ENCODE measurements at regions not wholly inside any gene's neighbourhood (a gene's known extent, or its start where the extent isn't known, plus 50 kb on each side); places are given as distances from the start of the nearest gene placed in this dataset.
"Not testable (repeated sequence)": the region's sequence is repeated elsewhere in the genome, so short reads cannot be mapped to it uniquely, and the experiment has no call there.

DNA sequence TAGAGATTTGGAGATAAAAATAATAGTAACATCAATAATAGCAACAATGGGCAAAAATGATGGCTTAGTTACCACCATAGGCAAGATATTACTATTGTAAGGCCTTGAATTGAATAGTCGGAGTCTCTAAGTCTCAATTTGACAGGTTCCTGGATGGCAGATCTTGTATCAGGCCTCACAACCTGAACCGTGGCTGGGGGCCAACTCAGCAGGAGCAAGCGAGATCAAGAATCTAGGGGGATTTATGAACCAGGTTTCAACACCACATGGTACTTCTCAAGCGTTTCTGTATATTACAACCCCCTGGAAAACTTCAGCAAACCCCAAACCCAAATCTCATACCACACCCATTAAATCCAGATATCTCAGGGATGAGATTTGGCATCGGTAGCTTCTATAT, 573.8 kb downstream of the LIG4 start:
- no peak for DNase-seq

DNA sequence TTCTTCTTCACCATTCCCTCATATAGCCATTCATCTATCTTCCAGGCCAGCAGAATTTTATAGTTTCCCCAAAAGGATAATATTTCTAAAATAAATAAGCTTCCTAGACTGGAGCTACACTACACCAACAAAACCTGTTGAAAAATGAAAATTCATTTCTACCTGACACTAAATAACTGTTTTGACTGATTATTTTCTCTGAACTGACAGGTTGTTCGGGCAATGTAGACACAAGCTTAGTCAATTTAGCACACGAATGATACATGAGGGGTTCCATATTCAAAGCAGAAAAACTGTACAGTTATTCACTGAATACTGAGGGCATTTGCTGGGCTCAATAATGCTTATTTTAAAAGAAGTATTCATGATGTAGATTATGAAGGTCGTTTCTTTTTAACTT, 589.7 kb downstream of the LIG4 start:
- no peak for DNase-seq

DNA sequence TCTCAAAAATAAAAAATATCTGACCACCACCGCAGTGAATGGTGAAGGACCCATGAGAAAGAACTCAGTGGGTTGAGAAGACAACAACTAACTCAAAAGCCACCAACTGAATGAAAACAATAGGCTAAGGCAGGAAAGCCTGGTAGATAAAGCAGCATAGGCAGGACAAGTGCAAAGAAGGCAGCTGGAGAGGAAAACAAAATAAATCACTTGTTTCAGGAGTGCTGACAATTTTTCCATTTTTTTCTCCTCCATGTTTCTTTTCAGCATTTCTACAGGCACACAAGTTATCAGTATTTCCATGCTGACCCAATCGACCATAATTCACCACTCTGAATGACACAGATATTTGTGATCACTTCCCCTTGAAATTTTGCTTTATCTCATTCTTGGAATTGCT, 597.8 kb downstream of the LIG4 start:
- no peak for DNase-seq

DNA sequence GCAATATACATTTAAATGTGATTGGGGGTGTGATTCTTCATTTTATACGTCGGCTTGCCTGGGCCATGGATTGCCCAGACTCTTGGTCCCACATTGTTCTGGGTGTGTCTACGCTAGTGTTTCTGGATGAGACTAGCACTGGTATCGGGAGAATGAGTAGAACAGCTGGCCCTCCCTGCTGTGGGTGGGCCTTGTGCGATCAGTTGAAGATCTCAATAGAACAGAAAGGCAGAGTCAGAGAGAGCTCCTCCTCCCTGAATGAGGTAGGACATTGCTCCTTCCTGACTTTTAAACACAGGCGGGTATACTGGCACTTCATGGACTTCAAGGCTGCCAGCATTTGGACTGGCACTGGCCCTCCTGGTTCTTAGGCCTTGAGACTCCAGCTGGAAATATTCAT, 603.0 kb downstream of the LIG4 start:
- DNase-seq, result no peak

DNA sequence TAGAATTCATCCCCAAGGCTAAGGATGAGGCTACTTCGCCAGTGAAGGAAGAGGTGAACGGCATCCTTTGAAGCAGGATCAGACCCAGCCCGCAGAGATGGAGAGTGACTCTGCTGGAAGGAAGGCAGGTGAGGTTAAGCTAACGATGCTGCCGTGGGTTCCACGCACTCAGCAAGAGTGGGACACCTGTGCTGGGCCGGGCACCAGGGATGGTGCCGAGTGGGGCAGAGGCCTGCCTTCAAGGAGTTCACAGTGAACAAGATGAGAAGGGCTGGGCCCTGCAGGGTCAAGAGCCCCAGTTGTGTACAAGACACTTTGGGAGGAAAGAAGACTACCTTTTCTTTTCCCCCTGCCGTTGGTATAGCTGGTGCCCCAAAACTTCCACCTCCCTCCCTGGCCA, 606.6 kb downstream of the LIG4 start:
- no peak for DNase-seq

DNA sequence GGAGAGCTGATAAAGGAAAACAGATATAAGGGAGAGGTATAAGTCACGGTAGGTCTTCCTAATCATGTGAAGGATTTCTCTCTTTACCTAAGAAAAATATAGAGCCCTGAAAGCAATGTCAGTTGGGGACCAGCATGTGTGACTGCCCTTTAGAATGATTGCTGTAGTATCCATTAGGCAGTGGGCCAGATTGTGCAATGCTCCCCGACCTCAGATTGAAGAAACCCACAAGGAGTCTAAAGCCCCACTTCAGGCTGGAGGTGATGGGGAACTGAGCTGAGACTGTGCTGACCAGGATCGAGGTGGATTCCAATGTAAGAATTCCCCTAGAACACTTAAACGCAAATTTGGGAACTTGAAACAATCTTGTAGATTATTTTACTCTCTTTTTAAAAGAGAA, 614.4 kb downstream of the LIG4 start:
- DNase-seq, result no peak

DNA sequence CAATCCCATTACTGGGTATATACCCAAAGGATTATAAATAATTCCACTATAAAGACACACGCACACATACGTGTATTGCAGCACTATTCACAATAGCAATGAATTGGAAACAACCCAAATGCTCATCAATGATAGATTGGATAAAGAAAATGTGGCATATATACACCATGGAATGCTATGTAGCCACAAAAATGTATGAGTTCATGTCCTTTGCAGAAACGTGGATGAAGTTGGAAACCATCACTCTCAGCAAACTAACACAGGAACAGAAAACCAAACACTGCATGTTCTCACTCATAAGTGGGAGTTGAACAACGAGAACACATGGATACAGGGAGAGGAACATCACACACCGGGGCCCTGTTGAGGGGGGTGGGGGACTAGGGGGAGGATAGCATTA, 619.0 kb downstream of the LIG4 start:
- DNase-seq, result not testable (repeated sequence)

DNA sequence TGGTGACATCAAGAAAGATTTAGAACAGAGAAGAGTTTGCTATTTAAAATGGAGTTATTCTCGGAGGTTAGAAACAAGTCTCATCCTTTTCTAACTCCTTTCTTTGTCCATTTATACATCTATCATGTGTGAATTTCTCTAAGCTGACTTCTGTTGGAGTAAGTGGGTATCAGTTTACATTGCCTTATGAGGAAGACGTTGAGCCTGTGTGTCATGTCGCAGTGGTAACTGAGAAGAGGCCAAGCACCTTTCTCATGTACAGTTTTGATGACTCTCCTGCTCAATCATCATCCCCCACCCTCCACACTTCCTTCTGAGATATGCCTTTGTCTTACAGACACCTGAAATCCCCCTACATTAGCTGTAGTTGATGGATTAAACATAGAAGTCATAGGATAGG, 624.8 kb downstream of the LIG4 start:
- DNase-seq, result no peak

DNA sequence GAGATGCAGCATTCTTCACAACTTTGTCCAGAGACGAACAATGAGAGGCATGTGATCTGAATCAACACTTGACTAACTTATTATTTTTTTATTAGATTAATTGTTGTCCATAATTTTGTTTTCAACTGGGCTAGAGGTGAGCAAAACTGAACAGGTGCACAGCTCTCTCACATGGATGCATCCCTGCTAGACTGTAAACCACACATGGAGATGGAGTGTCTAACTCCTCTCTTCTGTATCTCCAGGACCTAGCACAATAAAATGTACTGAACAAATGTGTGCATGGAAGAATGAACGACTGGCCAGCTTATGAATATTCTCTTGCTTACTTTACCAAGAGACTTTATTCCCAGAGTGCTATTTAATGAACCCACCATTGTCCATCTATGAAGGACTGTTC, 627.7 kb downstream of the LIG4 start:
- DNase-seq, result no peak

DNA sequence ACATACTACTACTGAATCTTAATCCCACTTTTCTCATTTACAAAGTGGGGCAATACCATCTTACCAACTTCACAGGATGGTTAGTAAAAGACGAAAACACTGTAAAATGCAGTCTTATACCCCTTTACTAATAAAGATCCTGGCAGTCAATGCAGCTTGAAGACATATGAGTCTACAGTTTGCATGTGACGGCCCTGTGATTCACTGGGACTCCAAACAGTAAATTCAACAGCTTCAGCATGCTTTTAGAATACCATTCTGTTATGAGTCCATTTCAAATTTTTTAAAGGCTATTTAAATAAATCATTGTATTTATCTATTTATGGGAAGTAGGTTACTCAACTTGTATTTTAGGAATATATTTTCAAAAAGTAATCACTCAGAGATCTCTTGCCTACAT, 629.1 kb downstream of the LIG4 start:
- no peak for DNase-seq

DNA sequence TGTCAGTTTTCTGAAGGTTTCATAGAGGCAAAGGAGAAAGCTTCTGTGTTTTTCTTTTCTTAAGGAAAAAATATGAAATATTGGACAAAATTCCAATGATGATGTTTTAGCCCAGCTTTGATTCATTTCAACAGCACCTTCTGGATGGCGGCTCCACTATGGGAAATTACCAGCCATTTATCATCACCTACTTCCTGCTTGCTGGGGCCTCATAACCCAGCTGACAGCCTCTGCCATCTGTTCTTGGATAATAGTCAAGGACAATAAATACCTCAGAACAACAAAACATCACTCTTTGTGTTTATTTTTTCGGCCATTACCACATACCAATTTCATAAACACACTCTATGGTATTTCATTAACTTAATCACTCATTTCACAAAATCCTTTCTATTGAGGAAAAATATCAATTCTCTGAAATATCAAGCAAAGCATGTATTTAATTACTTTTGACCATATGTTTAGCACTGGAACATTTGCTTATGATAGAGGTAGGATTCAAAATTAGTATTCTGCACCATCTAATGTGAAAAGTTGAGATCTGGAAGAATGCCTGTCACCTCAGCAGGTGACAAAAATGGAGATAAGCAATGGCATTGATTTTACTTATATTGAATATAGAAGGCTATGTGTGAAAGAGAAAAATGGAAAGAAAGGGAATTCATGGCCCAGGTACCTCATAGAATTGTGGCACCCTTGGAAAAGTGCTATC, 629.7 kb downstream of the LIG4 start:
- no peak for DNase-seq

DNA sequence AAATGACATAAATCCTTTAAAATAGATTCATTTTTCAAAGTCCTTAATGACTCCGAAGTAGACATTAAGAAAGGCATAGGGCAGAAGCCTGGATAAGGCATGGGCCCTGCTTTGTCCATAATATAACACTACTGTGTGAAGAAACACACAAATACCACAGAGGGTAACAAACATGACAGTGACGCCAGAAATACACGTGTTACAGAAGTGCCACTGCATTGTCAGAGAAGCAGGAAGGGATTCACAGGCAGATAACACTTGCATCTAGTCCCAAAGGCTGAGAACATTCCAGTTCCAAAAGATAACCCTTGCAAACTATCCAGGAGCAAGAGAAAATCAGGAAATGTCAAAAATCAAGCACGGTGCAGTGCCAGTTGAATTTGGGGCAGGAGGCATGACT, 633.2 kb downstream of the LIG4 start:
- no peak for DNase-seq

DNA sequence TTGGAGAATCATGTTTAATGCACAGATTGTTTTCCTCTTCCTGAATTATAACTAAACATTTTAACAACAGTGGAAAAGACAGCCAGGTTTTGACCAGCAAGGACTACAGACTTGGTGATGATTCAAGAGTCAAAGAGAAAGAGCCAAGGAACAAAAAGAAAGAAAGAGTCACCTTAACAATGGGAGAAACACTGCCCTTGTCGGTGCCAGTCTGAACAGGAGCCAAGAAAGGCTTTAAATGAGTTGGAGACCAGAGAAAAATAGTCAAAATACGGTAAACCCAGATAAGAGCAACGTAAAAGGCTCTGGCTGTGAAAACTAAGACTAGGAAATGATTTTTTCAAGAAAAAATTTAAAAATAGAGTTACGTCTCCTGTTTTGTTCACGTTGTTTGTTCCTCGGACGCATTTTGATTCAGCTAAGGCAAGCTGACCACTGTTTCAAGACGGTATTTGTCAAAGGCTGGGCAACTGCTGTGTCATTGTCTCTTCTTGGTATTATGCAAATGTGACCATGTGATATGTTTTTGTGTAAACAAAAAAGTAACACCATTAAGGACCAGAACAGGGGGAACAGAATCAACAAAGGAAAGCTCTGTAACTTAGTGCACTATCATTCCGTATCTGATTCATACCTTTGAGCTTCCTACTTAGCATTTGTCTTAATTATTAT, 634.5 kb downstream of the LIG4 start:
- no peak for DNase-seq

DNA sequence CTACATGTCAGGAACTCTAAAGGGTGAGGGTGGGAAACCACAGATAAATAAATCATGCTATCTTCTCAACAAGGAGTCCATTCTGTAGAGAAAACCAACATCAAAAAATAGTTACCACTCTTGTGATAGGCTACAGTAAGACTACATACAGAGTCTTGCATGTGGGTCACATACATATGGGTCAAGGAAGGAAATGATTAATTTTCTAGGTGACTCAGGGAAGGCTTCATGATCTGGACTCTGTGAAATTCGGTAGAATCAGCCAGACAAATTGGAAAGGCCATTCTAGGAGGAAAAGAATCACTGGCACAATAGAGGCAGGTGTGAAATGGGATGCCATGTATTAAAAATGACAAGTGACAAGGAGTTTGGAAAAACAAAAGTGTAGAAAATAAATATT, 638.9 kb downstream of the LIG4 start:
- DNase-seq, result no peak

DNA sequence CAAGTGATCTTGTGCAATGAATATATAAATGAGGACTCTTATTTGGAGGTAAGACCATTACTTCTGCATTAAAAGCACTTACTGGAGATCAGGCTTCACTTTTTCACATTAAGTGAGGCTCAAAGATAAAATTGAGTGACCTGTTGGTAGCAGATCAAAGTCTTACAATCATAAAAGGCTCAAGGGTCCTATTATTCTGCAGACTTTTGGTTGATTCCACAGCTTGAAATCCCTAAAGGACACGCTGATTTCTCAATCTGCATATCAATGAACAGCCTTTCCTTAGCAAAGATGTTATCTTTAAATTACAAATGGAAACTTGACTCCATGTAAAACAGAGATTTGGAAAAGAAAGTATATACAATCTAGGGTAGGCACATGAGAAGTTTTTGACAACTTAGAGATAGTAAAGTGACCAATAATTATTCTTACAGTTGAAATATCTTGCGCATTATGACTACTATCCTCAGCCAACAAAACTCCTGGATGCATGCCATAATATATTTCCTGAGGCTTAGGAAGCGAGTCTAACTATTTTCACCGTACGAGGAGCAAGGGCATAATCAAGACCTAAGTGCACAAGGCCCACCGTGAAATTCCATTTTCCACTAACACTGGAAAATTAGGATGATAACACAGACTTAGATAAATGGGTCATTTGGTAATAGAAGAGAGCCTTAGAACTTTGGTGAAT, 640.7 kb downstream of the LIG4 start:
- DNase-seq, result no peak

DNA sequence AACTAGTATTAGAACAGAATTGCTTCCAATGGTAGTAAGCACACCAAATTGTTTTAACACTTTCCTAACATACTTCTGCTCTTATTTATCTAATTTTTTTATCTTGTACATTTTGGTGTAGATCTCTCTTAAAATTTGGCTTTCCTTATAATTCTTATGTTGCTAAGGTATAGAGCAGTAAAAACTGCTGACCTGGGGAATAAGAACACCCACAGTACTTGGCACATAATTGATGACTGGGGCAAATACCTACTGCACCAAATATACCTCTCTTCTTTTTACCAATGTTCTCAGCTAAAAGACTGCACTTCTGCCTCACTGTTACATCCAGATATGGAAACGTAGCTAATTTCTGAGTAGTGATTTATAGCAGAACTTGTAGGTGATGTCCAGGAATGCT, 642.2 kb downstream of the LIG4 start:
- DNase-seq, result no peak

DNA sequence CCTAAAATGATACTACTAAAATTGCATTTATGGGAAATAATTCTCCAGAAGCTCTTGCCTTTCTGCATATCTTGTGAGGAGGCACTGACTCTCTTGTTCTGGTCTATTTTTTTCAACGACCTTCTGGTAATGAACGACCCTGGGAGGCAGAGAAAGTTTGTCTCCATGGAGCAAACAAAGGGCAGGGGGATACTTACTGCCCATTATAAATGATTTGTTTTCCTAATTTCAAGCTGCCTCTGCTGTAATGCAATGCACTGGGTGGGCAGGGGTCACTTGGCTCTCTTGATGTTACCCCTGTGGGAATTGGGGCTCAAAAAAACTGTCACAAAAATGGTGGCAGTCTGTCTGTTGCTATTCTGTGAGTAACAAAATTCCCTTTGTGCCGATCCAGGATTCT, 643.2 kb downstream of the LIG4 start:
- no peak for DNase-seq

DNA sequence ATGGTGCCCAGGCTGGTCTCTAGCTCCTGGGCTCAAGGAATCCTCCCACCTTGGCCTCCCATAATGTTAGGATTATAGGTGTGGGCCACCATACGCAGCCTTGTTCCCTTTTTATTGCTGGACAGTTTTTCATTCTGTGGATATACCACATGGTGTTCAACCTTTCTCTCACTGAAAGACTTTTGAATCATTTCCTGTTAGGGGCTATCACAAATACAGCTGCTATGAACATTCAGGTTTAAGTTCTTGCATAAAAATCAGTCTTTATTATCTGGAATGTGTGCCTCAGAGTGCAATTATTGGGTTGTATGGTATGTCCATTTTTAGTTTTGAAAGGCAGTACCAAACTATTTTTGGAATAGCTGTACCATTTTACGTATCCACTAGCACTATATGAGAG, 647.2 kb downstream of the LIG4 start:
- DNase-seq, result no peak

DNA sequence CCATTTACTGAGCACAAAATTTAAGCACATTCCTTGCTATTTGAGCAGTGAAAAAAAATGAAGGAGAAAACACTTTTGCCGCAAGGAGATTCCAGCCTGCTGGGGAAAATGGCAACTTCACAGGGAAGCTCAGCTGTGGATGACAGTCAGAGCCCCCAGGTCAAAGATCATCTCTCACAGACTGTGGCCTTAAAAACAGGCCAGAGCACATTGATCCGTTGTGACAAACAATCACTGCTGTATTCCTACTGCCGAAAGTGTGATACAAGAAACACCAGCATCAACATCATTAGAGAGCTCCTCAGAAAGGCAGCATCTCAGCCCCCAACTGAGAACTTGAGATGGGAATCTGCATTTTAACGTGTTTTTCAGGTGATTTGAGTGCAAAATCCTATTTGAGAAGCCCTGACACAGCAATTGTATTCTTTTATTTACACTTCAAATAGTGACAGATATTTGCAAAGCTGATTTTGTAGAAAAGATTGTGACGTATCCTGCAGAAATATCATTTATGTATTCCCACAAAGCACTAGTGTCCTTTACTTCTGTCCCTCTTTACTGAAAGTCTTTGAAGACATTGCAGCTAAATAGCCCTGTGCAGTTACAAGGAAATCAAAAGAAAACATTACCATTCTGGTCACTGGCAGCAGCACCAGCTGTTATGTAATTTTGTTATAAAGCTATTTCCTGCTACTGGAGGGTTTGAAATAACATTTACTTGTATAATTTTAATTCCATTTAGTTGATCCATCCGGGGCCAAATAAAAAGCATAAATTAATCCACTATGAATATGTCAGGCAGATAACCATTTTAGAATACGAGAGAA, 652.0 kb downstream of the LIG4 start:
- DNase-seq, result no peak

DNA sequence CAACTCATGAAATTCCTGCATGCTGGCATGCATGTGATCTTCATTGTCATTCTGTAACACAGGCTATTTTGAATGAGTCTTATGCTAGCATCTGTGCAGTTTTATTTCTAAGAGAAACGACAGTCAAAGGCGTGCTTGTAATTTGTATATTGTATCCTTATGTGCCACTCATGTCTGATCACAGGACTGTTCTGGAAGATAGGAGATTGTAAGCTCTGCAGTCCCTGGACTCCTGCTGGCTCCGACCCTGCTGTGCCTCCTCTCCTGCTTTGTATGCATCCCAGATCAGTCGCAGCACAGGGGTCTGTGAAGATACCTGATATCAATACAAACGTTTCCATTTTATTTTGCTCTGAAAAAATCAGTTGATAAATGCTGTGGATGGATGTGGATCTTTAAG, 653.1 kb downstream of the LIG4 start:
- no peak for DNase-seq

DNA sequence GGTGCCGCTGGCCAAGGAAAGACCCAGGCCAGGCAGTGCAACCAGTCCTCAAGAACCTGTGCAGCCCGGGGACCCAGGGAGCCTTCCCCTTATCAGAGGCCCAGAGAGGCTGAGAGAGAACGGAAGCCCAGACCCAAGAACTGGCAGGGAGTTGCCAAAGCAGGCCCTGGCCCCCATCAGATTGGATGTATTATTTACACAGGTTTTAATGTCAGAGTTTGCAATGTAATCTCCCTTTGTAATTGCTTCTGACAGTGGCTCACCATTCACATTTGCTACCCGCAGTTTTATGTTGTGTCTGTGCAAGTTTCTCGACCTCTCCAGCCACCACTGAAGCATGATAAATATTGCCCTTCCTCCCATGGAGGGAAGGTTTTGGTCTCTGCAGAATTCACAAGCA, 660.9 kb downstream of the LIG4 start:
- no peak for DNase-seq

DNA sequence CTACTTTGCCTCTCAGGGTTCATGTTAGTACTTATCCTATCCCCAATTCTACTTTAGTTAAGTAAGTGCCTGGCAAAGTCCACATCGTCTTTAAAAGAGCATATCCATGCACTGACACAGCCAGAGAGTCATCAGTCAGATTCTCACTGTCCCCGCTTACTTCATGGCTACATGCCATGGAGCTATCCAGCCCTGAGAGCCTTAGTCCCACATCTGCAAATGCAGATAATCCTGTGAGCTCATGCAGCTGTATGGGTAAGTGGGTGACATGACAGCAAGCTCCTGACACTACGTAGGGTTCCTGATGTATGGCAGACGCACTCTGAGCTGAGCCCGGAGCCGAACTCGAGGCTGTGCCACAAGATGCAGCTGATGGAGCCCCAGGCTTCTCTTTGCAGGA, 661.5 kb downstream of the LIG4 start:
- no peak for DNase-seq

DNA sequence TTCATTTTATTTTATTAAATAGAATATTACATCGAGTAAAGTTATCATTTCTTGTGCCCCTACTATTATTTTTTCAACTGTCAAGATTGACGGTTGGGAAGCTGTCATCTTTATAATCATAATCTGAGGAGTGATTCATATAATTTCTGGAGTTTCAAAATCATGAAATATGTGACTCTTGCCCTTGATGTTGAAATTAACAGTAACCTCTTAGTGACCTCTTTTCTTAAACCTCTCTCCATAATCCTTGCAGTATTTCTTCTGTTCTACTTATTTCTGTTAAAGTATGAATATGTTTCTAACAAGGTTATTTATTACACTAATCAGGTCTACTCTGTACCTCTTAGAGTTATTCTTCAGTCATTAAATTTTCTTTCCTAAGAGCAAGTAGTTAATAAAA, 663.8 kb downstream of the LIG4 start:
- DNase-seq, result no peak

DNA sequence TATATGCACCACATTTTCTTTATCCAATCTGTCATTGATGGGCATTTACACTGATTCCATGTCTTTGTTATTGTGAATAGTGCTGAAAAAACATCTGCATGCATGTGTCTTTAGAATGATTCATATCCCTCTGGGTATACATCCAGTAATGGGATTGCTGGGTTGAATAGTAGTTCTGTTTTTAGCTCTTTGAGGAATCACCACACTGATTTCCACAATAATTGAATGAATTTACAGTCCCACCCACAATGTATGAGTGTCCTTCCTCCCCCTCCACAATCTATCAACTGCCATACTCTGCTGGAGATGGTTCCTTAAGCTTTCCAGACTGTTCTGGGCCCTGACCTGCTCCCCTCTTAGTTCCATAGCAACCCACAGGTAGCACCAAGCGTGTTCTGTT, 667.0 kb downstream of the LIG4 start:
- DNase-seq, result no peak

Data from activated CD4-positive, alpha-beta T cell treated with anti-CD3 and anti-CD28 coated beads for 1 hour (primary cell).